Loucy (cell line): ENCODE measurements at regions not wholly inside any gene's neighbourhood (a gene's known extent, or its start where the extent isn't known, plus 50 kb on each side); places are given as distances from the start of the nearest gene placed in this dataset.

Source experiments
- CTCF ChIP-seq: fragments of 200-600 bp; sonication (generic); conservative IDR thresholded peaks from 2 replicates; pipeline ENCODE4 v1.5.1; 2014; ENCODE audit warnings: mild to moderate bottlenecking, antibody characterized with exemption, low read length
- EZH2phosphoT487 ChIP-seq: fragments of 200-600 bp; IDR thresholded peaks from 2 replicates; pipeline ENCODE4 v1.6.1; 2018; ENCODE audit warnings: antibody characterized with exemption, mild to moderate bottlenecking, moderate library complexity, borderline replicate concordance

- TF ChIP-seq CTCF (no peak), EZH2phosphoT487 (no peak)
Observed at GRCh38 chr15:61517776-61518175, 288.7 kb upstream of the RORA start.
